Iris pigment epithelial cell (primary cell): ENCODE measurements at regions not wholly inside any gene's neighbourhood (a gene's known extent, or its start where the extent isn't known, plus 50 kb on each side); places are given as distances from the start of the nearest gene placed in this dataset.

ENCODE experiments used
- DNase-seq: peaks from one replicate; pipeline ENCODE4 v3.0.0-alpha.2; 2011; ENCODE audit warnings: low read depth

GRCh38 chr5:129821477-129822131, 73.7 kb downstream of the MINAR2 start:
- DNase-seq = no peak

GRCh38 chr5:129830288-129830687, 74.0 kb upstream of the CHSY3 start:
- DNase-seq = no peak

GRCh38 chr5:129836321-129836720, 67.9 kb upstream of the CHSY3 start:
- no peak for DNase-seq

GRCh38 chr5:129844764-129845163, 59.5 kb upstream of the CHSY3 start:
- DNase-seq = no peak

- peak; percentile 67 for DNase-seq
Measured at GRCh38 chr5:129852747-129853352, 51.4 kb upstream of the CHSY3 start.

- no peak for DNase-seq
Measured at GRCh38 chr5:129853588-129853987, 50.7 kb upstream of the CHSY3 start.
